Upper lobe of left lung (tissue), 4 donors: ENCODE measurements at regions not wholly inside any gene's neighbourhood (a gene's known extent, or its start where the extent isn't known, plus 50 kb on each side); places are given as distances from the start of the nearest gene placed in this dataset.

ENCODE experiments used
- EP300 ChIP-seq, 4 donors: sonication (generic); formaldehyde crosslinking; IDR thresholded peaks; one replicate each; pipeline ENCODE4 v1.5.1; 2017; ENCODE audit warnings: antibody characterized with exemption in 4 of 4, control low read depth in 2 of 4
- POLR2A ChIP-seq, 4 donors: fragments of 450-650 bp; IDR thresholded peaks; one replicate each; pipeline ENCODE4 v1.5.1; 2016 to 2017; ENCODE audit warnings: antibody characterized with exemption in 4 of 4, mild to moderate bottlenecking in 2 of 4
- TF ChIP-seq, protein P1 (sequence below), 6 experiments: fragments of 450-650 bp in 4 of 6; fragments of 200-600 bp in 2 of 6; sonication (generic) in 2 of 6; IDR thresholded peaks; one replicate each; pipeline ENCODE4 v1.5.1; 2016 to 2019; ENCODE audit warnings: antibody characterized with exemption in 6 of 6

DNA sequence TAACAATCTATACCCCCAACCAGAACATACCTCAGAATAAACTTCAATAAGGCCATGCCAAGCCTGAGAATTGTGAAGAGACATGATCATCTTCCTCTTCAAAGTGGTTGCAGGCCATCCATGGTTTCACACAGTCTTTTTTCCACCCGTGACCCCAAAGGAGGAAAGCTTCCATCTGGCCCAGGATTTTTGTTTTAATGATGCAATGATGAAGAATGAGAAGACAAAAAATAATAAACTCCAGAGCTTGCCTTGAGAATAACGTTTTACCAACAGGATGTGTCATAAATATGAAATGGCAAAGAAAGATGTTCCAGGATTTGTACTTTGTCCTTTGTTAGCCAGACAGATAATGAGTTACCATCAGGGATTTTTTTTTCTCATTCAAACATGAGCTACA, 201.9 kb downstream of the WNT5A start:
- no peak for TF ChIP-seq EP300 (IDR thresholded peaks at IDR 0.05)
- TF ChIP-seq, protein P1, sequence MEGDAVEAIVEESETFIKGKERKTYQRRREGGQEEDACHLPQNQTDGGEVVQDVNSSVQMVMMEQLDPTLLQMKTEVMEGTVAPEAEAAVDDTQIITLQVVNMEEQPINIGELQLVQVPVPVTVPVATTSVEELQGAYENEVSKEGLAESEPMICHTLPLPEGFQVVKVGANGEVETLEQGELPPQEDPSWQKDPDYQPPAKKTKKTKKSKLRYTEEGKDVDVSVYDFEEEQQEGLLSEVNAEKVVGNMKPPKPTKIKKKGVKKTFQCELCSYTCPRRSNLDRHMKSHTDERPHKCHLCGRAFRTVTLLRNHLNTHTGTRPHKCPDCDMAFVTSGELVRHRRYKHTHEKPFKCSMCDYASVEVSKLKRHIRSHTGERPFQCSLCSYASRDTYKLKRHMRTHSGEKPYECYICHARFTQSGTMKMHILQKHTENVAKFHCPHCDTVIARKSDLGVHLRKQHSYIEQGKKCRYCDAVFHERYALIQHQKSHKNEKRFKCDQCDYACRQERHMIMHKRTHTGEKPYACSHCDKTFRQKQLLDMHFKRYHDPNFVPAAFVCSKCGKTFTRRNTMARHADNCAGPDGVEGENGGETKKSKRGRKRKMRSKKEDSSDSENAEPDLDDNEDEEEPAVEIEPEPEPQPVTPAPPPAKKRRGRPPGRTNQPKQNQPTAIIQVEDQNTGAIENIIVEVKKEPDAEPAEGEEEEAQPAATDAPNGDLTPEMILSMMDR (IDR thresholded peaks at IDR 0.05) = no peak
- no peak for TF ChIP-seq POLR2A (IDR thresholded peaks at IDR 0.05)
